SW 1271 (cell line): ENCODE measurements at regions not wholly inside any gene's neighbourhood (a gene's known extent, or its start where the extent isn't known, plus 50 kb on each side); places are given as distances from the start of the nearest gene placed in this dataset.
"Not testable (repeated sequence)": the region's sequence is repeated elsewhere in the genome, so short reads cannot be mapped to it uniquely, and the experiment has no call there.

Experiments
- DNase-seq, 2 experiments: peaks; one replicate each; lab custom pipeline; 2025; lab: John Stamatoyannopoulos, UW

- DNase-seq, result no peak
These were observed 111.4 kb upstream of the EXOC2 start for GRCh38 chr6:804317-804716.

GRCh38 chr6:803191-803977, 110.4 kb upstream of the EXOC2 start:
- no peak for DNase-seq

GRCh38 chr6:802701-803100, 109.8 kb upstream of the EXOC2 start:
- no peak for DNase-seq

- DNase-seq, result not testable (repeated sequence)
These were observed 109.3 kb upstream of the EXOC2 start for GRCh38 chr6:802223-802622.

- no peak for DNase-seq
These were observed 106.8 kb upstream of the EXOC2 start for GRCh38 chr6:799769-800168.

- peak in 1 of 2 experiments; percentile 67 for DNase-seq
These were observed 104.6 kb upstream of the EXOC2 start for GRCh38 chr6:797479-798077.

GRCh38 chr6:795046-795685, 102.2 kb upstream of the EXOC2 start:
- DNase-seq, result no peak

- DNase-seq, result no peak
These were observed 100.3 kb upstream of the EXOC2 start for GRCh38 chr6:793261-793660.

GRCh38 chr6:792662-793061, 99.7 kb upstream of the EXOC2 start:
- DNase-seq, result no peak

- no peak for DNase-seq
These were observed 95.1 kb upstream of the EXOC2 start for GRCh38 chr6:788058-788457.

- no peak for DNase-seq
These were observed 94.2 kb upstream of the EXOC2 start for GRCh38 chr6:786946-787763.

GRCh38 chr6:783966-784735, 91.2 kb upstream of the EXOC2 start:
- DNase-seq, result no peak

- DNase-seq, result no peak
These were observed 89.2 kb upstream of the EXOC2 start for GRCh38 chr6:782141-782540.

- no peak for DNase-seq
These were observed 88.5 kb upstream of the EXOC2 start for GRCh38 chr6:781350-781961.

- no peak for DNase-seq
These were observed 87.8 kb upstream of the EXOC2 start for GRCh38 chr6:780706-781105.

- no peak for DNase-seq
These were observed 84.0 kb upstream of the EXOC2 start for GRCh38 chr6:776951-777350.

- DNase-seq, result no peak
These were observed 83.6 kb upstream of the EXOC2 start for GRCh38 chr6:776528-776931.

GRCh38 chr6:775863-776262, 82.9 kb upstream of the EXOC2 start:
- DNase-seq, result no peak

- DNase-seq, result not testable (repeated sequence)
These were observed 78.7 kb upstream of the EXOC2 start for GRCh38 chr6:771683-772082.

GRCh38 chr6:767755-768512, 75.0 kb upstream of the EXOC2 start:
- no peak for DNase-seq
